HG03135 (cell line): ENCODE measurements at regions not wholly inside any gene's neighbourhood (a gene's known extent, or its start where the extent isn't known, plus 50 kb on each side); places are given as distances from the start of the nearest gene placed in this dataset.
"Not testable (repeated sequence)": the region's sequence is repeated elsewhere in the genome, so short reads cannot be mapped to it uniquely, and the experiment has no call there.

Source experiments
- ATAC-seq: cut with Tn5 transposase; IDR thresholded peaks from one replicate; pipeline ENCODE4 v1.9.1; 2021; ENCODE audit warnings: mild to moderate bottlenecking, moderate library complexity; ENCODE audit not compliant: unreplicated experiment

DNA sequence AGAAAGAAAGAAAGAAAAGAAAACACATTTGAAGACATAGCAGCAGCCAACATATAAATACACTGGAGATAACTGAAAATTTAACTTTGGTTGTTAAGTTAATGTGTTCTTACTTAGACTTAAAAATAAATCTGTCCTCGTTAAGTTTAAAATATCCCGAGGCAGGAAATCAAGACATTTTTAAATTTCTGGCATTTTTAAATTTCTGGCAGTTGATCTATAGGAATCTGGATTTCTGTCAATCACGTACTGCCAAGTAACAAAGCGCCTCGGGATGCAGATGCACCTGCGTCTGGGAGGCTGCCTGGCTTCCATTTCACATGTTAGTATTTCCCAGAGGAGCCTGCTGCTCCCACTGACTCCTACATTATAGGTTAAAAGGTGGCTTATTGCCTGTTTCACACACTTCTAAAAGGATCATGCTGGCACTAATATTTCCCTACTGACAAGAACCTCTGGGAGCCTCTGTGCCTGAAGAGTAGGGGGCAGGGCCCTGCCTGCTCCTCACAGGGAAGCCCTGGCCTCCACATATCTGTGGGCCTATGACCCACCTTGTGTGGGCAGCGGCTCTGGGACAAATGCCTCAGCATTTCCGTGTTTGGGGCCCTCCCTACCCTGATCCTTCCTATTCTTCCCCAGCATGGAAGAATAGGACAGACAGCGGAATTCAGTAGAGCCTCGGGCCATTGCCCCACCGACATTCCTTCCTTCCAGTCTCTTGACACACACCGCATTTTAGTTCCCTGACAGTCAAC is 62.8 kb upstream of the ATP12A start:
- no peak for ATAC-seq

DNA sequence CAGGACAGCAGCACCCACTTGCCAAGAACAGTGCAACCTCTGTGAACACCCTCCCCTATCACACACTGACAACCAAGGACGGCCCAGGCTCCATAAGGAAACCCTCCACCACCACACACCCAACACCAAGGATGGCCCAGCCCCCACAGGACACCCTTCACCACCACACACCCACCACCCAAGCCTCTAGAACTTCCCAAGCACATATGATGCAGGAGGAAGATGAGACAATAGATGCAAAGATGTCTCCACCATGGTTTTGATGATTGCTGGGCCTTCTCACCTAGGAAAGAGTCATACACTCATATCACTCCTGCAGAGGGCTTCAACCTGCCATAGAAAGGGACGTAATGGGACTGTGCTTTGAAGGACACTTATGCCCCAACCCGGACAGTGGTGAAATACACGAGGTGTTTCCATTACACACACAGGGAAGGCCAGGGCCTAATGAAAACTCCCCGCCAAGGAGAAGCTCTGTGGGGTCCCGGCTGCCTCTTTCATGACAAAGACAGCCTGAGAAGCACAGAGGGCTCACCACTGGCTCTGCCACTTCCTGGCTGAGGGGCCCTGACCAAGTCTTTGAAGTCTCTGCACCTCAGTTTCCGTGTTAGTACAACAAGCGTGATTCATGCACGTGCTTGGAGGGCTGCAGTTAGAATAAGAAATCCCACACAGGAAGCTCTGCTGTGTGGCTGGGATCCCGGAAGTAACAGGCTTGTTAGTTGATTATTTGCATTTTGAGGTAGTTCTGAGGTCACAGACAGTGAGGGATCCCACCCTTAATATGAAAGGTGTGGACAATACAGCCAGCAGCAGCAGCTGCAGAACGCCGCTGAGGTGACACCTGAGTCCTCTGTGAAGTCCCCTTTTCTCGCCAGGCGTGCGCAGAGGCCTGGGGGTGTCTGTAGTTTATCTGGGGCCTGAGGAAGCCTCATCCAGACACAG is 61.9 kb upstream of the ATP12A start:
- ATAC-seq, result peak; percentile 77

DNA sequence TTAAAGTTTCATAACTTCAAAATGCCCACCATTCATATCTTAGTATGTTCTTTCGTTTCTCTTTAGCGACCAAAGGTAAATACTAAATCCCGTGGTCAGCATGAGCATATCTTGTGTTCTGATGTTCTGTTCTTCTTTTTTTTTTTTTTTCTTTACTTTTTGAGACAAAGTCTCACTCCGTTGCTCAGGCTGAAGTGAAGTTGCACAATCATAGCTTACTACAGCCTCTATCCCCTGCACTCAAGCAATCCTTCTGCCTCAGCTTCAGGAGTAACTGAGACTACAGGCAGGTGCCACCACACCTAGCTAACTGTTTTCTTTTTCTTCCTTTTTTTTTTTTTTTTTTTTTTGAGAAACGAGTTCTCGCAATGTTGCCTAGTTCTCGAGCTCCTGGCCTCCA is 60.9 kb upstream of the ATP12A start:
- ATAC-seq, result no peak

DNA sequence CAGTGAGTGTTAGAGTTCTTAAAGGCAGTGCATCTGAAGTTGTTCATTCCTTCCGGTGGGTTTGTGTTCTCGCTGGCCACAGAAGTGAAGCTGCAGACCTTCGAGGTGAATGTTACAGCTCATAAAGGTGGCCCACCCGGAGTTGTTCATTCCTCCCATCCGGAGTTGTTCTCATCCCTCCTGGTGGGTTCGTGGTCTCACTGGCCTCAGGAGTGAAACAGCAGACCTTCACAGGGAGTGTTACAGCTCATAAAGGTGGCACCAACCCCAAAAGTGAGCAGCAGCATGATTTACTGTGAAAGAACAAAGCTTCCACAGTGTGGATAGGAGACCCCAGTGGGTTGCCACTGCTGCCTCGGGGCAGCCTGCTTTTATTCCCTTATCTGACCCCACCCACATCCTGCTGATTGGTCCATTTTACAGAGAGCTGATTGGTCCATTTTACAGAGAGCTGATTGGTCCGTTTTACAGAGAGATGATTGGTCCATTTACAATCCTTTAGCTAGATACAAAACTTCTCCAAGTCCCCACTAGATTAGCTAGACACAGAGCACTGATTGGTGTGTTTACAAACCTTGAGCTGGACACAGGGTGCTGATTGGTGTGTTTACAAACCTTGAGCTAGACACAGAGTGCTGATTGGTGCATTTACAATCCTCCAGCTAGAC is 57.6 kb upstream of the ATP12A start:
- ATAC-seq, result not testable (repeated sequence)

DNA sequence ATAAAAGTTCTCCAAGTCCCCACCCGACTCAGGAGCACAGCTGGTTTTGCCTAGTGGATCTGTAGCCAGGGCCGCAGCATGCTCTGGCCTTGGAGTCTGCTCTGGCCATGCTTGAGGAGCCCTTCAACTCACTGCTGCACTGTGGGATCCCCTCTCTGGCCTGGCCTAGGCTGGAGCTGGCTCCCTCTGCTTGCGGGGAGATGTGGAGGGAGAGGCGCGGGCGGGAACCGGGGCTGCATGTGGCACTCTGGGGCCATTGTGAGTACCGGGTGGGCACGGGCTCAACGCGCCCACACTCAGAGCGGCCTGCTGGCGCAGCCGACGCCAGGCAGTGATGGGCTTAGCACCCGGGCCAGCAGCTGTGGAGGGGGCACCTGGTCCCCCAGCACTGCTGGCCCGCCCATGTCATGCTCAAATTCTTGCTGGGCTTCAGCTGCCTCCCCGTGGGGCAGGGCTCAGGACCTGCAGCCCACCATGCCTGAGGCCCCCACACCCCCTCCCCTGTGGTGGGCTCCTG is 57.0 kb upstream of the ATP12A start:
- ATAC-seq, result no peak

DNA sequence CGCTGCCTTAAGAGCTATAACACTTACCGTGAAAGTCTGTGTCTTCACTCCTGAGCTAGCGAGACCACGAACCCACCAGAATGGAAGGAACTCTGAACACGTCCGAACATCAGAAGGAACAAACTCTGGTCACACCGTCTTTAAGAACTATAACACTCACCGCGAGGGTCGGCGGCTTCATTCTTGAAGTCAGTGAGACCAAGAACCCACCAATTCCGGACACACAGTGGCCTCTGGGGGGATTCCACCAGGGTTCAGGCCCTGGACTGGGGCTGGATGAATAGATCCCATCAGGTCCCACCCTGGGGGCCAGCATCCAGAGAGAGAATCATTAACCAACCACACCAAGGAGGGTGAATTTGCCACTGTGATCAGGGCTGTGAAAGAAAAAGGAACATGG is 55.8 kb upstream of the ATP12A start:
- ATAC-seq, result no peak

DNA sequence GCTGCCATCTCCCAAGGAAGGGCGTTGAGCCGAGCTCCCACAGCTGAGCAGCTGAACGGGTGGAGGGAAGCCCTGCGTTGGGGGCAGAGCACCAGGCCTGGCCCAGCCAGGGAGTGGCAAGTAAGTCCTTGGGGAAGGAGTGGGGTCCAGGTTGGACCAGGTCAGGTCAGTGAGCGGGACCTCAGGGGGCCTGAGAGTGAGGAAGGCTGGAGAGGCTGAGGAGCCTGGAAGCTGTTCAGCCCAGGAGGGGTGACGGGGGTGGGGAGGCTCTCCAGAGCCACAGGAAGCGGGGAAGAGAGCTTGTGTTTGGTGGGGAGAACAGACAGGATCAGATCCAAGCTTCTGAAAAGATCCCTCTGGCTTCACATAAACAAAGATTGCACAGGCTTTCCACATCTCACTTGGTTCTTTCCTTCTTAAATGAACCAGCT is 55.4 kb upstream of the ATP12A start:
- no peak for ATAC-seq

DNA sequence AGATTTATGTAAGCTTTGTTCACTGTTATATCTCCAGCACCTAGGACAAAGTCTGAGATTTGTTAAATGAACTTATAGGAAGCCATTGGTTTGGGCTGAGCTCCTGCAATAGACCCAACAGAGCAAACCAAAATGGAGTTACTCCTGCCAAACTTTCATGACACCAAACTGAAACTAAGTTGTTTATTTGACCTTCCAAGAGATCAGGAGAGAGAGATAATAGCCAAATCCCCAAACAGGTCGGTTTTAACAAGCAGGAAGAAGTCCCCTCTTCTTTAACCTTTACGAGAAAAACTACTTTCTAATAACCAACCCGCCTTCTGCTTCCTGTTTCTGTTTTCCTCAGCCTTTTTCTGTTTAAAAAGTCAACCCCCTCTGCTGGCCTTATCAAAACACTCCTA is 54.9 kb upstream of the ATP12A start:
- no peak for ATAC-seq

DNA sequence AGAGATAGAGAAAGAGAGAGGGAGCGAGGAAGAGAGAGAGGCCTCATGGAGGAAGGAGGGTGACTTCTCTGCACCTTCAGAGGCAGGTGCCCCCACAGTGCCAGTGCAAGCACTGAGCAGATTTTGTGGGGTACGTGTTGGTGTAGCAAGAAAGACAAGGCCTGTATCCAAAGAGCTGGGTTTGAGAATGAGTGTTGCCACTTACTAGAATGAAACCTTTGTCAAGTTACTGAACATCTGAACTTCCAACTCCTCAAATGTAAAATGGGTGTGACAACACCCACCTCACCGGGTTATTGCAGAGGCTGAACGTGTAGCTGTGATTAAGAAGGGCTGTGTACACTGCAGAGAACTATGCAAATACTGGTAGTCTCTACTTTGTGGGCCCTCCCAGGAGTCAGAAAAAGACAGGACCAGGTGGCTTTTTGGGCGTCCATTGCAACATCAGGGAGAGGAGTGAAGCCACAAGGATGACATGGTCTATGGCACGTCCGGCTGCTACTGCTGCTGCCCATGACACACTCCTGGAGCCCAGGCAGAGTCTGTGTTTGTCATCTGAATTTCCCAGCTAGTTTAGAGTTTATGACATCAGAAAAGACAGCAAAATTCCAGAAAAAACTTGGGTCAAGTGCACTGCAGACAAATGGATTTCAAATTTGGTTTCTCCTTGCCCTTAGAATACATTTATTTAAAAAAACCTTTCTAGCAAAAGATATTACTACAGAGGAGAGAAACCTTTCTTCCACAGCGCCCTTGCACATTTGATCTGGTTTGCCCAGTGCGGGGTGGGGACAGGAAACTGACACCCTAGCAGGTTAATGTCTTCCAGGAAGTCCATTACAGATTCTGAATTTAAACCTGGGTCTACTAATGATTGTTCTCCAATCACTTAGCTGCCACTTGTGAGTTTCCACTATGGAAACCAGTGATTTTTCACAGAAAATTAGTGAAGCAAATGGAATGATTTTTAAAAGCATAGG is 54.0 kb upstream of the ATP12A start:
- no peak for ATAC-seq

DNA sequence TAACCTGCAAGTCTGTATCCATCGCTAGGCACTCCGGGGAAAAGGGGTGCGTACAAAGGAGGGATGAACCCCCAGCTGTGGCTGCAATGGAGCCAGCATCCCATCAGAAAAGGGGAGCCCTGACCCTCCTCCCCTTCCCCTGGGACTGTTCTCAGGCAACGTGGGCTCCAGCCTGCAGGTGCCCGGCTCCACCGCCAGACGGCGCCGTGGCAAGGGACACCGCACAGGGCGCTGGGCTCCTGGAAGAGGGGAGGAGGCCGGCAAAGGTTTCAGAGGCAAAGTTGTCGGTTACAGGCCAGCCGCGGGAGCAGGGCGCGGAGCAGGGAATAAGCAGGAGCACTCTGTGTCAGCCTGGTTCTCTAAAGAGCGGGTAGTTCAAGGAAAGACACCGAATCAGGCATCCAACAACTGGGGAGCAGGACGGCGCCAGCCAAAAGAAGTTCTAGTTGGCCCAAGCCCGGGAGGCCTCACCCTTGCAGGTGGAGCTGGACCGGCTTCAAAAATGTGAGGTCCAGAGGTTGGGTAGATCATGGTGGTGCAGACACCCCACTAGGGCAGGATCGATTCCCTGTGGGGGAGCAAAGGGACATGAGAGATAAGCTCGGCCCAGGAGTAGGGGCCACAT is 53.0 kb upstream of the ATP12A start:
- ATAC-seq, result no peak

DNA sequence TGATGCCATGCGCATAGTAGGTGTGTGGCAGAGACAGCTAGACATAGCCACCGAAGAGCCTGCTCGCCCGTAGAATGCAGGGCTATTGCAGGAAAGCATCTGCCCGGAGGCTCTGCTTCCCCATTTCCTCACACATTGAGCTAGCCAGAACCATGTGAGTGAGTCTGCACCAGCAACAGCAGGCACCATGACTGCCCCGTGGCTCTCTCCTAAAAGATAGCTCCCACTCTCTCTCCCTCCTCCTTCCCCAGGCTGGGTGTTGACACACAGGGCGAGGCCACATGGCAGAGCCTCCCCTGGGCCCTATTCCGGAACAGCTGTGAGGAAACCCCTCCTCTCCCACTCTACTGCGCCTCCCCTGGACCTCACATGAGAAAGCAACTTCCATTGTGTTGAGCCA is 52.3 kb upstream of the ATP12A start:
- ATAC-seq, result no peak

DNA sequence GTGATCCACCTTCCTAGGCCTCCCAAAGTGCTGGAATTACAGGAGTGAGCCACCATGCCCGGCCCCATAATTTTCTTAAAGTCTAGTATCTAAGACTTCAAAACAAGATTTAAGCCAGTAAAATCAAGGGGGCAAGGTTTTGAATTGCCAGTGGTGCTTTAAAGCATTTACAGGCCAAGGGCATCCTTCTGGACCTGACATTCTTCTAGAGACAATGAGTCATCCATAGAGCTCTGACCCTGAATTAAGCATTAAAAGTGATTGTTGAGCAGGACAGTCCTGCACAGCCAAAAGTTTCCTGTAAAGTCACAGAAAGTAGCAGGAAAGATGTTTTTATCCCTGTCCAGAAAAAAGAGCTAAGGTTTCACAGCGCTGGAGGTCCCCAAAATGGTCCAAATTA is 50.9 kb upstream of the ATP12A start:
- ATAC-seq, result no peak

DNA sequence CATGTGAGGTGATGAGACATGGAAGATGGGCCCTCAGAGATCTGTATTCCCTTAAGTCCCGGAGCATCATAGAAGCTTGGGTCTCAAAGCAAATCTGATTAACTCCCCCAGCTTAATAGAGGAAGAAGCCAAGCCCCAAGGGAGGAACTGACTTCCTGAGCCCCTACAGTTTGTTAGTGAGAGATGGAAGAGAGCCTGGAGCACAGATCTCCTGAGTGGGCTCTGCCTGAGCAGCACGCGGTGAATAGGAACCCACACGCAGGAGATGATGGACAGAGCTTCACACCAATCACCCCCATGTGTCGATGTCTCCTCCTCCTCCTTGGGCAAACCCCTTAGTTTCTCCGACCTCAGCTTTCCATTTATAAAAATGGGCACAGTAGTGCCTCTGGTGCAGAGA is 50.1 kb upstream of the ATP12A start:
- no peak for ATAC-seq
